Vagina (tissue), 2 donors: ENCODE measurements at regions not wholly inside any gene's neighbourhood (a gene's known extent, or its start where the extent isn't known, plus 50 kb on each side); places are given as distances from the start of the nearest gene placed in this dataset.

Experiments used
- POLR2A ChIP-seq, 2 donors: fragments of 450-650 bp; IDR thresholded peaks; one replicate each; pipeline ENCODE4 v1.6.1; 2017; ENCODE audit warnings: antibody characterized with exemption in 2 of 2, mild to moderate bottlenecking in 2 of 2, moderate library complexity in 2 of 2
- POLR2AphosphoS5 ChIP-seq, 2 donors: sonication (generic); formaldehyde crosslinking; IDR thresholded peaks; one replicate each; pipeline ENCODE4 v1.9.0; 2017; ENCODE audit warnings: antibody characterized with exemption in 2 of 2, mild to moderate bottlenecking in 2 of 2, low read depth in 1 of 2; ENCODE audit not compliant: insufficient read depth in 1 of 2

DNA sequence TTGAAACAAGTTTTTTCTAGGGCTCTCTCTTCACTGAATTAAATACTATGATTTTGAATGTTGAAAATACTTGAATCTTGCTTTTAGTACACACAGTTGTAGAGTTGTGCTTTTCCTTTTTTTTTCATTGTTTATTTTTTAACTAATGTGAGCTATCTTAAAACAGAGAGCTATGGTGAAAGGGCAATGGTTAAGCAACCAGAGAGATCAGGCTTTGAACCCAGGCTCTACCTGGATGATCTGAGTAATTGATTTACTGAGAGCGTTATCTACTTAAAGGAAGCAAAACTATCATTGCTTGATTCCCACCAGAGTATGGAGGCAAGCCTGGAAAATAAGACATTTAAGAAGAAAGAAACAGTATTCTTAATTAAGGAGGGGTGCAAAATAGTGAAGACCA, 138.6 kb downstream of the DUSP6 start:
- TF ChIP-seq POLR2A (IDR thresholded peaks at IDR 0.05) (no peak), POLR2AphosphoS5 (IDR thresholded peaks at IDR 0.05; ENCODE audit: insufficient read depth in 1 of 2, low read depth in 1 of 2) (no peak)
